NB4 (cell line): ENCODE measurements at regions not wholly inside any gene's neighbourhood (a gene's known extent, or its start where the extent isn't known, plus 50 kb on each side); places are given as distances from the start of the nearest gene placed in this dataset.

ENCODE experiments used
- CTCF ChIP-seq: IDR thresholded peaks from one replicate; pipeline ENCODE4 v1.5.1; 2012; ENCODE audit warnings: low read depth, low read length
- MAX ChIP-seq: IDR thresholded peaks from 2 replicates; pipeline ENCODE4 v1.6.1; 2011; ENCODE audit warnings: low read depth, low read length
- POLR2A ChIP-seq: IDR thresholded peaks from 2 replicates; pipeline ENCODE4 v1.6.1; 2011; ENCODE audit warnings: mild to moderate bottlenecking; ENCODE audit not compliant: insufficient read length; ENCODE audit errors: extremely low read depth

DNA sequence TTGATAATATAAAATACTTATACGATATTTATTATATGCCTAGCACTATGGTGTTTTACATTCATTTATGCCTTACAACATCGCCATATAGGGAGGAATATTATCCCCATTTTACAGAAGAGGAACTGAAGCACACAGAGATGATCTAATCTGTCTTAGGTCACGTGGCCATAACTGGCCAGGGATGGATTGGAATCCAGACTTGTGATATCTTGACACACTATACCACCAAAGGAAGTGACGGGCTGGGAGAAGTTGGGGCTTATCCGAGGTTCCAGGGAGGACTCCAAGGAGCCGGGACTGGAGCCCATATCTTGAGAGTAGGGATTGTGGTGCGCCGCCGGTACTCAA is 129.8 kb downstream of the TMEM174 start:
- TF ChIP-seq POLR2A (no peak), CTCF (no peak), MAX (no peak)
